Stomach (tissue), 8 donors: ENCODE measurements at regions not wholly inside any gene's neighbourhood (a gene's known extent, or its start where the extent isn't known, plus 50 kb on each side); places are given as distances from the start of the nearest gene placed in this dataset.

Experiments
- DNase-seq, 2 donors: peaks; one replicate each; pipeline versions ENCODE4 v3.0.0 to v3.0.0-alpha.2; 2013 to 2019
- H3K27ac ChIP-seq, 5 donors: fragments of 200-600 bp in 4 of 5; sonication (generic) in 4 of 5; one replicate each; pipeline ENCODE4 v1.5.1; 2013 to 2019; ENCODE audit warnings: mild to moderate bottlenecking in 1 of 5, moderate library complexity in 1 of 5
- H3K27me3 ChIP-seq, 3 donors: fragments of 200-600 bp; sonication (generic); one replicate each; pipeline ENCODE4 v1.5.1; 2017 to 2019; ENCODE audit warnings: mixed run types in 1 of 3
- H3K36me3 ChIP-seq, 4 donors: fragments of 200-600 bp; sonication (generic); 1 replicate in 3 of 4; 2 replicates in 1 of 4; pipeline ENCODE4 v1.5.1; 2016 to 2019
- H3K4me1 ChIP-seq, 4 donors: fragments of 200-600 bp; sonication (generic); one replicate each; pipeline ENCODE4 v1.5.1; 2016 to 2019
- H3K4me3 ChIP-seq, 4 donors: fragments of 200-600 bp; sonication (generic) in 3 of 4; one replicate each; pipeline ENCODE4 v1.5.1; 2016 to 2019; ENCODE audit warnings: mild to moderate bottlenecking in 1 of 4
- H3K9me3 ChIP-seq, 4 donors: fragments of 200-600 bp; sonication (generic); one replicate each; pipeline ENCODE4 v1.5.1; 2016 to 2019
- EP300 ChIP-seq: sonication (generic); formaldehyde crosslinking; IDR thresholded peaks from one replicate; pipeline ENCODE4 v1.6.1; 2017; ENCODE audit warnings: antibody characterized with exemption
- POLR2A ChIP-seq, 4 donors: fragments of 450-650 bp; IDR thresholded peaks; one replicate each; pipeline ENCODE4 v1.6.1; 2016; ENCODE audit warnings: antibody characterized with exemption in 4 of 4, control low read depth in 2 of 4, mild to moderate bottlenecking in 1 of 4, moderate library complexity in 1 of 4
- POLR2AphosphoS5 ChIP-seq, 3 donors: sonication (generic); formaldehyde crosslinking; IDR thresholded peaks; one replicate each; pipeline ENCODE4 v1.6.1; 2016; ENCODE audit warnings: antibody characterized with exemption in 3 of 3
- WGBS, 5 donors: extraction: QIAGEN DNeasy Blood & Tissue Kit in 3 of 5; methylation state at CpG; one replicate each; pipeline versions ENCODE4 v1.1.5 to v1.1.7; 2013 to 2018; 5-methylcytosine and 5-hydroxymethylcytosine counted together
- intact Hi-C: fragments of 100-400 bp; cut with DNase I; formaldehyde crosslinking; loops from one replicate; pipeline ENCODE4 v1.15.1; 2023; ENCODE audit warnings: low total_unique reads
- TF ChIP-seq, protein P1 (sequence below), 7 experiments: fragments of 450-650 bp in 4 of 7; fragments of 200-600 bp in 3 of 7; sonication (generic) in 3 of 7; IDR thresholded peaks; one replicate each; pipeline ENCODE4 v1.5.1; 2016 to 2019; ENCODE audit warnings: antibody characterized with exemption in 7 of 7, control low read depth in 2 of 7, mild to moderate bottlenecking in 1 of 7
- donor health status: healthy with polysubstance abuse.
- donor health status: Bipolar disorder and iron deficiency.
- donor health status: healthy.

DNA sequence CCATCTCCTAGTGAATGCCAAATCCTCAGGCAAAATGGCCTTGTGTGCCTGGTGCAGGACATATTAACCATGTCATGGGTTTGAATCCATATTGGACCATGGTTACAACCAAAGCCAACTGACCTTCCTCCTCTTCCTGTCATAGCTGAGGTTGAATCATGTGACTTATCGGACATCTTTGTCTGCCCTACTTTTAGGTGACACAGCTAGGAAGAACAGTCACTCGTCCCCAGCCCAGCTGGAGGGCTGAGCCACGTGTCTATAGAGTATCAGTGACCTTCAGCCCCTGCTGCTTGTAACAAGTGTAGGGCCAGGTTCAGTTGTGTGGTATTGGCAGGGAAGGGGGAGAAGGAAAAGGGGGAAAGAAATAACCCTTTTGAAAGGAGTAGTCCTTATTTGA lies 225.2 kb downstream of the KTN1 start:
- H3K9me3 ChIP-seq, result no peaks in the 10 kb centered on the region
- no peak overlapping the region for H3K4me3 ChIP-seq
- peak overlapping the region in 1 of 5 donors; percentile 77 for H3K27ac ChIP-seq
- no peaks in the 10 kb centered on the region for H3K27me3 ChIP-seq
- intact Hi-C loops, result no loop called here
- DNase-seq, result no peak
- H3K36me3 ChIP-seq, result no peaks in the 10 kb centered on the region
- TF ChIP-seq, protein P1, sequence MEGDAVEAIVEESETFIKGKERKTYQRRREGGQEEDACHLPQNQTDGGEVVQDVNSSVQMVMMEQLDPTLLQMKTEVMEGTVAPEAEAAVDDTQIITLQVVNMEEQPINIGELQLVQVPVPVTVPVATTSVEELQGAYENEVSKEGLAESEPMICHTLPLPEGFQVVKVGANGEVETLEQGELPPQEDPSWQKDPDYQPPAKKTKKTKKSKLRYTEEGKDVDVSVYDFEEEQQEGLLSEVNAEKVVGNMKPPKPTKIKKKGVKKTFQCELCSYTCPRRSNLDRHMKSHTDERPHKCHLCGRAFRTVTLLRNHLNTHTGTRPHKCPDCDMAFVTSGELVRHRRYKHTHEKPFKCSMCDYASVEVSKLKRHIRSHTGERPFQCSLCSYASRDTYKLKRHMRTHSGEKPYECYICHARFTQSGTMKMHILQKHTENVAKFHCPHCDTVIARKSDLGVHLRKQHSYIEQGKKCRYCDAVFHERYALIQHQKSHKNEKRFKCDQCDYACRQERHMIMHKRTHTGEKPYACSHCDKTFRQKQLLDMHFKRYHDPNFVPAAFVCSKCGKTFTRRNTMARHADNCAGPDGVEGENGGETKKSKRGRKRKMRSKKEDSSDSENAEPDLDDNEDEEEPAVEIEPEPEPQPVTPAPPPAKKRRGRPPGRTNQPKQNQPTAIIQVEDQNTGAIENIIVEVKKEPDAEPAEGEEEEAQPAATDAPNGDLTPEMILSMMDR (IDR thresholded peaks at IDR 0.05), result no peak
- TF ChIP-seq POLR2AphosphoS5 (IDR thresholded peaks at IDR 0.05) (no peak), EP300 (no peak), POLR2A (IDR thresholded peaks at IDR 0.05) (no peak)
- peaks cover 15 to 20% (median 18%) of the 10 kb centered on the region in 4 donors for H3K4me1 ChIP-seq
- 67 to 88% (median 74%) methylated on average over 3 of the region's 3 CpGs for WGBS, 5 donors

DNA sequence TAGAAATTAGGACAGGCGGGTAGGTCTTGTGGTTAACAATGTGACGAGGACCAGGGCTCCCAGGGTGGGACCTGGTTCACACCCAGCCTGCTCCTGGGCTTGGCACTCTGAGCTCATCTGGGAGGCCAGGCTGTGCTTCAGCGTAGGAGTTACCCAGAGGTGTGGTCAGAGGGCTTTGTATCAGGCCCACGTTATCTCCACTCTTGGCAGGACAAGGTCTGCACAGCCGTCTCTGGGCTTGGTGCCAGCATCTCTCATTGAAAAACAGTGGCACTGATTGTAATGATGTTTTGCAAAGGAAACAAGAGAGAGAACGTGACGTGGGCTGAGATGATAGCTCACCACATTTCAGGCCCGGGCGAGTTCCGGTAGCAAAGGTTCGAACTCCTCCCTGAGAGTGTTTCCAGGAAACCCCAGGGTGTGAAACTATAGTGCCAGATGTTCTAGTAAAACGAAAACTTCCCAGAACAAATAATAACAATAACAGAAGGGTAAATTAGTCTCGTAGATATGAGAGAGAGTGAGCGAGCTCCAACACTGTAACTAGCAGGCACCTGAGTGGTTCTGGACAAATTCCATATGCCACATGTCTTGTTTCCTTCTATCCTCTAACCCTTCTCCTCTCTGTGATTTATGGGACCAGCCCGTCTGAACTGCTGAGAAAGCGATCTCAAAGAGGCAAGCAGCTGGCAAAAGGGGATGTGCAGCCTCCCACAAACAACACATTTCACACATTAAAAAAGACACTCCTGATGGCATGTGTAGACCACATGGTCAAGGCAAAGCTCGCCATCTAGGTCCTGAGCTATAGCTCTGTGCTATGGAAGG lies 227.3 kb downstream of the KTN1 start:
- H3K27ac ChIP-seq, result peak overlapping the region; percentile 77 to 90 (median 86)
- WGBS, 5 donors, result 12 to 23% (median 17%) methylated on average over 16 to 17 of the region's 17 CpGs

DNA sequence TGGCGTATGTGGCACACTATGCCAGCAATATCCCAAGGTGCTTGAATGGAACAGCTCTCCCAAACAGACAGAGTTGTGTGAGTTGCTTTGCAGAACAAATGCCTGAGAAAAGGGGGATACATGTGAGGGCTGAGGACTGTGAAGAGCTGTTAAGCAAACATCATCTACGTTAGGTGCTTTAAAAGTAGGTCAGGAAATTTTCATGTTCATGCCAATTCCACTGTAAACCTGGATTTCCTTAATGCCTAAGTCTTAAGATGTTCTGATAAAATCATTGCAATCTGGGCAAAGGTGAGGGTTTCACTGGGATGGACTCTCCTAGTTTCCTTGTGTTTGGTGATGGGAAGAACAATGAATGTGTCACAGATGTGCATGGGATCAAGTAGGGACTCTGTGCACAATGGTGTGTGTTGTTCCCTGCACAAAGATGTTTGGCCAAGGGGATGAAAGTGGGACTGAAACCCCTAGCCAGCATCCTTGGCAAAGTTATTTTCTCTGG lies 227.9 kb downstream of the KTN1 start:
- Histone ChIP-seq H3K36me3 (no peaks in the 10 kb centered on the region), H3K27me3 (no peaks in the 10 kb centered on the region), H3K4me3 (no peak overlapping the region), H3K9me3 (no peaks in the 10 kb centered on the region), H3K27ac (peak overlapping the region; percentile 20 to 87 (median 83)), H3K4me1 (peaks cover 15 to 20% (median 18%) of the 10 kb centered on the region in 4 donors)
- intact Hi-C loops, result no loop called here
- whole genome bisulfite sequencing, 5 donors, result 58 to 73% (median 67%) methylated on average over 2 of the region's 2 CpGs
- DNase-seq, result no peak
- TF ChIP-seq EP300 (no peak), POLR2AphosphoS5 (IDR thresholded peaks at IDR 0.05) (no peak), POLR2A (IDR thresholded peaks at IDR 0.05) (no peak)
- TF ChIP-seq, protein P1 (IDR thresholded peaks at IDR 0.05), result no peak

More for the DNA sequence above, 227.3 kb downstream of the KTN1 start:
- peak; percentile 96 to 98 for DNase-seq
- Histone ChIP-seq H3K27me3 (no peaks in the 10 kb centered on the region), H3K9me3 (no peaks in the 10 kb centered on the region), H3K36me3 (no peaks in the 10 kb centered on the region), H3K4me1 (peaks cover 15 to 20% (median 18%) of the 10 kb centered on the region in 4 donors), H3K4me3 (no peak overlapping the region)
- TF ChIP-seq POLR2AphosphoS5 (IDR thresholded peaks at IDR 0.05), result peak in 2 of 3 donors; percentile 2 to 91
- TF ChIP-seq, protein P1 (IDR thresholded peaks at IDR 0.05), result no peak
- intact Hi-C loops, result no loop called here

DNA sequence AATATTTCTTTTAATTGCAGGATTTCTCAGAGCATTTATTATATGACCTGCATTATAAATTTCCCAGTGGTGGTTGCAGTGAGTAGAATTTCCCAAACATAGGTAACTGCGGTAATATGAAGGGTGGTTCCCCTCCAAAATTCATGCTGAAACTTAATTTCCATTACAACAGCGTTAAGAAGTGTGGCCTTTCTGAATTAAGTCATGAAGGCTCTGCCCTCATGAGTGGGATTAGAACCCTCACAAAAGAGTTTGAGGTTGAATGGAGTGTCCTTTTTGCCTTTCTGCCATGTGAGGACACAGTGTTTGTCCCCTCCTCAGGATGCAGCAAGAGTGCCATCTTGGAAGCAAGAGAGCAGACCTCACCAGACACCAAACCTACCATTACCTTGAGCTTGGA lies 233.6 kb downstream of the KTN1 start:
- intact Hi-C loops, result no loop called here
- Histone ChIP-seq H3K27ac (no peak overlapping the region), H3K4me3 (no peak overlapping the region), H3K9me3 (no peaks in the 10 kb centered on the region), H3K36me3 (no peaks in the 10 kb centered on the region), H3K4me1 (no peaks in the 10 kb centered on the region), H3K27me3 (no peaks in the 10 kb centered on the region)
- no peak for TF ChIP-seq EP300
- TF ChIP-seq POLR2A (IDR thresholded peaks at IDR 0.05), result no peak
- no peak for TF ChIP-seq POLR2AphosphoS5 (IDR thresholded peaks at IDR 0.05)
- TF ChIP-seq, protein P1 (IDR thresholded peaks at IDR 0.05), result no peak
- no peak for DNase-seq
- 82 to 90% (median 89%) methylated on average over 2 of the region's 2 CpGs for WGBS, 5 donors
